Dedifferentiated amniotic fluid mesenchymal stem cell (primary cell): ENCODE measurements at regions not wholly inside any gene's neighbourhood (a gene's known extent, or its start where the extent isn't known, plus 50 kb on each side); places are given as distances from the start of the nearest gene placed in this dataset.

Experiments
- DNase-seq: peaks from one replicate; pipeline ENCODE4 v3.0.0-alpha.2; 2016; ENCODE audit errors: extremely low spot score

DNA sequence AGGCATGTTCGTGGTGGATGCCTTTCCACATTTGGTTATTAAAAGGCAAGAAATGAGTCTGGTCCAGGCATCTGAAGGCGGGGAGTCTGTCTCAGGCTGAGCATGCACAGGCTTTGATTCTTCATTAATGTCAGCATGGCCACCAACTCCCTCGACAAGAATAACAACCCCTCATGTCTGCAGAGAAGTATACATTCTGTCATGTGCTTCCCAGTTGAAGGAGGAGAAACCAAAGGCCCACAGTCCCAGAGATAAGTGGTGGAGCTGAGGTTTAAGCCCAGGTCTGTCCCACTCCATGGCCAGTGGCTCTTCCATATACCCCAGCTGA lies 61.6 kb upstream of the LAPTM5 start:
- DNase-seq, result no peak

DNA sequence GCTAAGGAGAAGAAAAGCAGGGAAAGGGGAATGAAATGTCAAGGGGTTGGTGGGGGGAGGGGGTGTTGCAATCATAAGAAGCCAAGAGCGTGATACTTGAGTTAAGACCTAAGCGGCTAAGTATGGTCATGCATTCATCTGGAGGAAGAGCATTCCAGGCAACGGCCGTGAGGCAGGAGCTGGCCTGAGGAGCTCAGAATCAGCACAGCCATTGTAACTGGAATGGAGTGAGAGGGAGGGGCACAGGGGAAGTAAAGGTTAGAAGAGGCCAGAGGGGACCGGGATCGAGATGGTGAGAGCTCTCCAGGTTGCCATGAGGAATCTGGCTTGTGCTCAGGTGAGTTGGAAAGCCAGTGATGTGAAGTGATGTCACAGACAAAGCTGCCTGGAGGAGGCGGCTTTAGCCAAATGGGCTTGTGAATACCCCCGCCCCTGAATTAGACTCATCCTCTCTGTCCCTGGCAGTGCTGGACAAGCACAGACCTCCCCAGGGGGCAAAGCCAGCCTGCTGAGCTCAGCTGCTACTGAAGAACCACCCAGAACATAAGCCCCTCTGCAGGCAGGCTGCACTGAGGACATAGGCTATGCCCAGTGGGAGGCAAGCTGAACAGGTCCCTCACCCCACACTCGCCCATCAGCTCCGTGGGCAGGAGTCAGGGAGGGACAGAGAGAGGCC lies 61.1 kb upstream of the LAPTM5 start:
- no peak for DNase-seq

DNA sequence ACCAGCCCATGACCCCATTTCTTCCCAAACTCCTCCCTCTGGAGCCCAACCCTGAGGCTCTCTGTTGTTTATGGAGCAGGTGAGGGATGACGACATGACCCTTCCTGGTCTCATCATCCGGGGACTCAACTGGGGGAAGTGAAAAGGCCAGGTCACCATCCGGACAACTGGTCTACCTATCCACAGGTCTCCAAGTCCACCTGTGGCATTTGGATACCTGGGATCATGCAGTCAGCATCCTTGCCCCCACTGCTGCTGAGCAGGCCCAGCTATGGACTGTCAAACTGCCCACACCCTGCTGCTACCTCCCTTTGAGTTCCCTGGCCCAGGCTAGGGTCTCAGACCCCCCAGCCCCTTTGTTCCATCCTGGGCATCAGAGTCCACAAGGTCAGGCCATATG lies 60.0 kb upstream of the LAPTM5 start:
- no peak for DNase-seq

DNA sequence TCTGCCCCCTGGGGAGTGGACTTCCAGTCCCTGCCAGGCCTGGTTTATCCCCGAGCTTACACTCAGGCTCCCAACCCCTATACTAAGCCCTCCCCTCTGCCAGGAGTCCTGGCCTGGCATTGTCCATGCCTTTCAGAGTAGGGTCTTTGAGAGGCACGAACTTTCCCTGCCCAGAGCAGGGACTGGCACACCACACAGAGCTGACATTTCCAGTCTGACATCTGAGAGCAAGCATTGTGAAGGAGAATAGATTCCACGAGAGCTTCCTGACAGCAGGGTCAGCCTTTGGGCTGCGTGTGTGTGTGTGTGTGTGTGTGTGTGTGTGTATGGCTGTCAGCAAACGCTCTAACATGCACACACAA lies 59.5 kb upstream of the LAPTM5 start:
- DNase-seq, result no peak

DNA sequence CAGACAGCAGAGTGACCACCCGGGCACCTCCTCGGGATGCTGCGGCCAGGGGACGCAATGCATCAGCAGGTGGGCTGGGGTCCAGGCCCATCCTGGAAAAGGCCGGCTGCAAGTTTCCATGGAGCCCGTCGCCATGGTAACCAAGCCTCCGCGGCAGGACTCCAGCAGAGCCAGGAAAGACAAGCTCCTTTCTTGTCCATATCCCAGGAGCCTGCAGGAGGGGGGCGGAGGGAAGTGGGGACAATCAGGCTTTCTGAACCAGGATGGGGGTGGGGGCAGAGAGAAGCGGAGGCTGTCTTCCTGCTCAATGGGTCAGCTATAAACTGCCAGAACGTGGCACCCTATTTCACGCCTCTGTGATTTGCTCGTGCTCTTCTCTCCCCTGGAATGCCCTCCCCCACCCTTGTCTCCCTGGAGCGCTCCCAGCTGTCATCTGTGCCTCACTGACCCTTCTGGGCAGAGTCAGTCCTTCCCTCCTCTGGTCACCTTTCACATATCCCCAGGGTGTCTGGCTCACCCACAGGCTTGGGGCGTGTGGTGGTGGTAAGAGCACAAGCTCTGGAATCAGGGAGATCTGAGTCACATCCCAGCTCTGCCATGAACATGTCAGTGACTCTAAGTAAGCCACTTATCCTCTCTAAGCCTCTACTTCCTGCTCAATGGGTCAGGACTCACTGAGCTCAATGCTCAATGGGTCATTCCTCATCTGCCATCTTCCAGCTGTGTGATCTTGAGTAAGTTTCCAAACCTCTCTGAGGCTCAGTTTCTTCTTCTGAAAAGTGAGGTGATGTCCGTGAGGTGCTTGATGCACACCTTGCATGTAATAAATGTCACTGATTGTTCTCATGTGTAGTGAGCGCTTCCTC lies 58.9 kb upstream of the LAPTM5 start:
- DNase-seq, result peak; percentile 73

DNA sequence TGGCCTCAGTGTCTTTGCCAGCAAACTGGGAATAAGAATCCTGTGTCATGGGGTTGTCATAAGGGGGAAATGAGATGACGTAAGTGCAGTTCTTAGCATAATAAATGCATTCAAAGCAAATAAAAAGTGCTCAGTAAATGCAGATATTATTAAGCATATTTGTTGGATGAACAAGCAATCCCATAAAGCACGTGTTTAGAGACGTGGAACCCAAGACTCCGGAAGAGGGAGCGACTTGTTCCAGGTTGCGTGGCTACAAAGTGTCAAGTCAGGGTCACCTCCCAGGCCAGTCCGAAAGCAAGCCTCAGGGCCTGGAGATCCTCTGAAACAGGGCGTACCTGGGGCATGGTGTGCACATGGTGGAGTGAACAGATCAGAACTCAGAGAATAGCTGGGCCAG lies 58.0 kb upstream of the LAPTM5 start:
- no peak for DNase-seq

DNA sequence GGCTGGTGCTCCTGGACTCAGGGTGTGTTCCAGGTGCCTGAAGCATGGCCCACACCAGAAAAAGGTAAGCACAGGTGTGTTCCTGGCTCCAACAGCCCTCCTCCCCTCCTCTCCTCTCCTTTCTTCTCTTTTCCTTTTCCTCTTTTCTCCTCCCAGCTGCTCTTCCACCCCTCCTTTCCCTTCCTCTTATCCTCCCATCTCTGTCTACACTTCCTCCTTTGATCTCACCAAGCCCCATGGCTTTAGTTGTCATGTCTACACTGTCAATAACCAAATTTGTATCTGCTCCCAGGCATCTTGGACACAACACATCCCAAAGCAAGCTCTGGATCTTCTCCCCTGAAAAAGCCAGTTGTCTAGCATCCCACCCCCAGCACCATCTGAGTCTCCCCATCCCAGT lies 56.7 kb upstream of the LAPTM5 start:
- no peak for DNase-seq

DNA sequence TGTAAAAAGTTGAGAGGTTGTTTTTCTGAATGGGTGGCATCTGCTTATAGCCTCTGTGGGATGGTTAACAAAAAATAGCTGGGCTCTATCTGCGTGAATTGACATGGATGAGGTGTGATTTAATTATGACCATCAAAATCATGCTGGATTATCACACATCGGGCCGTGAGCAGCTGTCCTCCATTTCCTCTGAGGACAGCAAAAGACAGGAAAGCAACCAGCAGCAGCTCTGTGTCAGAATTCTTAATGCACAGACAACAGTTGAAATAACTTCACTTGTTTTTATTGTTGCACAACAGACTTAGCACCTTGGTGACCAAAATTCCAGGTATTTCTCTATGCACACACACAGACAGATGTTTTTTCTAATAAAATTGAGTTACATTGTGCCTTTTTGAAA lies 54.5 kb upstream of the LAPTM5 start:
- no peak for DNase-seq

DNA sequence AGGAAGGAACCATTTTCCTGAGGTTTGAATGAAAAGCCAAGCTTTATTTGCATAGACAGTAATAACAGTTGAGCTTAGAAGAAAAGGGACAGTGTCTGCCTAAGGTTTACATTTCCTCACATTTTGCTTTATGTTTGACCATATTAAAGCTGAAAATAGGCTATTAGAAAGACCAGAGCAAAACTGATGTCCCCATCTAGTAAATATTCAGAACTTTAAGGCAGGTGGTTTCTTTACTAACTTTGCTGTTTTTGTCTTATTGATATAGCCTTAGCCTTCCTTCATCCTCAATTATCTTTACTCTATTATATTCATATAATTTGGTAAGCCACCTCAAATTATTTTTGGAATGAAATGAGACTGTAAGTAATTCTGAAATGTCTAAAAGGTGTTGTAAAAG lies 53.6 kb upstream of the LAPTM5 start:
- no peak for DNase-seq

DNA sequence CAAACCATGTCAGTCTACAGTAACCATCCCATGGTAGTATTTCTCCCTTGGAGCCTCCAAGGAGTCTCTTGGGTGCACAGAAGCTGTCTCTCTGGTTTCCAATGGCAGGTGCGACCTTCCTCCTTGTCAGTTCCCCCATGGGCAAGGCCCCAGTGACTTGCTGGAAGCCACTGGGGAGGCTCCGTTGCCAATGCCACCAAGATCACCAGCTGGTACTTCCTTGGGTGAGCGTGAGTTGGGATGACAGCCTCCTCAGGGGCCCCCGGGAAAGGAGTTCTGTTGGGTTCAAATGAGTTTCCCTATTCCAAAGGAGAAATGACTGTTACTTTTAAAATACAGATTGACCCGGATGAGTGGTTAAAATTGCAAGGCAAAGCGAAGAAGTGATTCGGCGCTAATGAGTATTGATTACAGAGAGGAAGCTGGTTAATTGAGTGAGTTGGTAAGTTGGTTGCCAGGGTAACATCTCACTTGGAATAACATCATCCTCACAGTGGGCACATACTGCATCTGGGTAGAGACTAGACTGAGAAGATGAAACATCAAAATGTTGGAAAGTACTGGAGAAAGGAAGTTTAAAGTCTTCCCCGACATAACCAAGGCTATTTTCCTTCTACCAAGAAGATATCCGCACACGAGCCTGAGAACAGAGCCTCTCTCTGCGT lies 53.0 kb upstream of the LAPTM5 start:
- DNase-seq, result no peak

DNA sequence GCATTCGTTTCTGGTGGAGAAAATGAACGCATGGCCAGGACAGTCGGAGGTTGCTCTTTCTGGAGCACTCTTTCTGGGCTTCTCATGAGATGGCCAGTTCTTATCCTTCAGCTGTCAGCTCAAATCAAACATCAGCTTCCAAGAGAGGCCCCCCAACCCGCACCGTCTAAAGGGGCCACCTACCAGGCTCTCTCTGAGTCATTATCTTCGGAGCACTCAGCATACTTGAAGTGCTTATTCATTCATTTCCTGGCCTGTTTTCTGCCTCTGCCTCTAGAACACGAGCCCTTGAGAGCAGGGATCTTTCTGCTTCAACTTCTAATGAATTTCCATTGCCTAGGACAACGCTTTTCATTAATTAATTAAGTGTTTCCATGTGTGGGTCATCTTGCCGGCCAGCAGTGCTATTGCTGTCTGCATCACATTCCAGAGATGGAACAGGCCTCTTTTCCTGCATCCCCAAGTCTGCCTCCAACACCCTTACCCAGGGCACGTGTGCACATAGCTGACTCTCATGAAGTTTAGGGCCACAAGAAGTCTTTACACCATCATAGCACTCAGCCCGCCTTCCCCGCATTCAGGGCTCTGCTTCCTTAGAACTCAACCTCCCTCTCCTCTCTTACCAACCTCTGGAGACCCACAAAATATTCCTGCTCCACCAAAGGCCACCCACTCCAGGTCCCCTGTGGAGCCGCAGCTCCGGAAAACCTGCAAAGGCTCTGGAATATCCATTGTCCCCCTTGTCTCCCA lies 52.1 kb upstream of the LAPTM5 start:
- DNase-seq, result peak; percentile 70

DNA sequence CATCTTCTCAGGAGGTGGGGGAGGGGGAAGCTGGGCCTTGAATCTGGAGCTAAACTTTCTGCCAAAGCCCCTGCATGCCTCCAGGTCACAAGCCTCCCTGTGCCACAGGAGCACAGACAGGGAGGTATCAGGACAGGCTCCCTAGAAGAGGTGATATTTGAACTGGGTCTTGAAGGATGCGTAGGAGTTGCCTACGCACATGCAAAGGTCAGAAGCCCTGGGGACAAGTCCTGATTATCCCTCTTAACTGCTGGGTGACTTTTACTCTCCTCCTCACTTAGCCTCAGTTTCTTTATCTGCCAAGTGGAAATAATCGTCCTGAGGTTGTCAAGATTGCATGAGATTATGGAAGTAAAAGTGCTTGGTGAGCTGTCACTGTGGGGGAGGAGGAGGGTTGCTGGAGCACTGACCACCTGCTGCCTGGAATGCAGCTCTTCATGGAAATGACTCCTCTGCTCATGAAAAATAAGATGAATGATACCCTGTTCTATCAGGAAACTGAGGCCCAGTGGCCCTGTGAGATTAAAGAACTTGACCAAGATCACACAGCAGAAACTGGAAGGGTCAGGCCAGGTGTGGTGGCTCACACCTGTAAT lies 50.6 kb upstream of the LAPTM5 start:
- DNase-seq, result no peak

DNA sequence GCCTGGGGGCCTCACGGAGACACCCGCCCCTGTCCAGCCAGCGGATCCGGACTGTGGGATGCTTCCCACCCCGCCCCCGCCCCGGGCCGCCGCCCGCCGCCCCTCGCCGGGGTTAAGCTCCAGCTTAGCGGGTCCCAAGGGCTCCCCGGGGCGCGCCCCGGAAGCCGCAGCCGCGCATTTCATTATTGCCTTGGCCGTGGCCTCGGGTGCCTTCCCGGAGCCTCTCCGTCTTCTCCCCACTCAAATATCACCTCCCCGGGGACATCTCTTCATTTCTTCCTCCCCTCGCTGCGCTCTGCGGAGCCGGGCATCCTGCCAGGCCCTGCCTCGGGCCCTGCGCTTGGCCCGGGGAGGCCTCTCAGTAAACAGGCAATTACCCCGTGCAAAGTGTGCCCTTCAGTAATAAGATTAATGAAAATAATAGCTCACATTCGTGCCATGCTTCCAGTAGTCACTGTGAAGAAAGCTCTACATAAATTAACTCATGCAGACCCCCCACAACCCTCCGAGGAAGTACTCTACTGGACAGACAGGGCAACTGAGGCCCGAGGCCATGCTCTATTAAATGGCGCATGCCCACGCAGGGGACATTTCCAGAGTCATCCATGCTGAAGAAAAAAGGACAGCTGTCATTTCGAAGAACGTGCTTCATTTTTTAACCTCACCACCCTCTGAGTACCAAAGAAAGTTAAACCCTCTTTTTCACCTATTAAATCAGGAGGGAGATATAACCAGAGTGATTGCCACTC lies 49.9 kb upstream of the LAPTM5 start:
- no peak for DNase-seq
